Ovary (tissue), 3 donors: ENCODE measurements at regions not wholly inside any gene's neighbourhood (a gene's known extent, or its start where the extent isn't known, plus 50 kb on each side); places are given as distances from the start of the nearest gene placed in this dataset.

Source experiments
- CTCF ChIP-seq, 3 donors: fragments of 450-650 bp in 2 of 3; fragments of 200-600 bp in 1 of 3; IDR thresholded peaks; one replicate each; pipeline versions ENCODE4 v1.5.1 to v1.8.0; 2016 to 2022; ENCODE audit warnings: antibody characterized with exemption in 3 of 3, mild to moderate bottlenecking in 1 of 3
- POLR2A ChIP-seq: fragments of 450-650 bp; IDR thresholded peaks from one replicate; pipeline ENCODE4 v1.6.1; 2017; ENCODE audit warnings: antibody characterized with exemption, mild to moderate bottlenecking, moderate library complexity
- donor health status: DM: no; HTN: no; CAD: no.

- TF ChIP-seq CTCF (IDR thresholded peaks at IDR 0.05) (no peak), POLR2A (no peak)
These were observed 75.8 kb upstream of the ZRANB2 start for GRCh38 chr1:71156590-71156989.
